ENCODE measurements at regions not wholly inside any gene's neighbourhood (a gene's known extent, or its start where the extent isn't known, plus 50 kb on each side); places are given as distances from the start of the nearest gene placed in this dataset.
"Not testable (repeated sequence)": the region's sequence is repeated elsewhere in the genome, so short reads cannot be mapped to it uniquely, and the experiment has no call there.

- Mint-ChIP-seq H3K36me3 (peaks cover 2% of the 10 kb centered on the region), H3K4me1 (peaks cover 14% of the 10 kb centered on the region), H3K9me3 (no peaks in the 10 kb centered on the region), H3K27ac (no peak overlapping the region), H3K27me3 (no peaks in the 10 kb centered on the region), H3K4me3 (no peak overlapping the region)
Observed at GRCh38 chr14:89743828-89744227, 210.7 kb downstream of the EFCAB11 start.

- Mint-ChIP-seq H3K4me3 (no peak overlapping the region), H3K9me3 (no peaks in the 10 kb centered on the region), H3K36me3 (no peaks in the 10 kb centered on the region), H3K27ac (no peak overlapping the region), H3K27me3 (no peaks in the 10 kb centered on the region), H3K4me1 (peaks cover 14% of the 10 kb centered on the region)
Observed at GRCh38 chr14:89740241-89740640, 214.3 kb downstream of the EFCAB11 start.

- Mint-ChIP-seq H3K4me3 (no peak overlapping the region), H3K9me3 (no peaks in the 10 kb centered on the region), H3K27ac (no peak overlapping the region), H3K4me1 (peaks cover under 1% of the 10 kb centered on the region), H3K27me3 (no peaks in the 10 kb centered on the region), H3K36me3 (peaks cover 2% of the 10 kb centered on the region)
Observed at GRCh38 chr14:89736881-89737280, 217.6 kb downstream of the EFCAB11 start.

- peaks cover 26% of the 10 kb centered on the region for H3K4me1 Mint-ChIP-seq
- no peak overlapping the region for H3K4me3 Mint-ChIP-seq
- H3K27me3 Mint-ChIP-seq: no peaks in the 10 kb centered on the region
- H3K9me3 Mint-ChIP-seq: peaks cover 5% of the 10 kb centered on the region
- H3K27ac Mint-ChIP-seq: peak overlapping the region; percentile 13
- peaks cover 4% of the 10 kb centered on the region for H3K36me3 Mint-ChIP-seq
Observed at GRCh38 chr14:89731396-89731933, 223.1 kb downstream of the EFCAB11 start.

- H3K36me3 Mint-ChIP-seq: peaks cover 4% of the 10 kb centered on the region
- H3K4me1 Mint-ChIP-seq: peaks cover 34% of the 10 kb centered on the region
- H3K9me3 Mint-ChIP-seq: peaks cover 5% of the 10 kb centered on the region
- peak overlapping the region; percentile 55 for H3K27ac Mint-ChIP-seq
- H3K4me3 Mint-ChIP-seq: no peak overlapping the region
- no peaks in the 10 kb centered on the region for H3K27me3 Mint-ChIP-seq
Observed at GRCh38 chr14:89730687-89731086, 223.8 kb downstream of the EFCAB11 start.

GRCh38 chr14:89728964-89729363, 225.6 kb downstream of the EFCAB11 start:
- no peak overlapping the region for H3K4me3 Mint-ChIP-seq

GRCh38 chr14:89726226-89726625, 228.3 kb downstream of the EFCAB11 start:
- not testable (repeated sequence) for H3K9me3 Mint-ChIP-seq, H3K27me3 Mint-ChIP-seq, H3K36me3 Mint-ChIP-seq
- peak overlapping the region; percentile 90 for H3K27ac Mint-ChIP-seq
- peak overlapping the region; percentile 73 for H3K4me3 Mint-ChIP-seq
- H3K4me1 Mint-ChIP-seq: peaks cover 75% of the 10 kb centered on the region

More at GRCh38 chr14:89728964-89729363, 225.6 kb downstream of the EFCAB11 start:
- no peaks in the 10 kb centered on the region for H3K27me3 Mint-ChIP-seq
- H3K36me3 Mint-ChIP-seq: peaks cover 4% of the 10 kb centered on the region
- H3K4me1 Mint-ChIP-seq: peaks cover 51% of the 10 kb centered on the region
- H3K27ac Mint-ChIP-seq: no peak overlapping the region
- peaks cover 5% of the 10 kb centered on the region for H3K9me3 Mint-ChIP-seq

GRCh38 chr14:89724628-89724960, 229.9 kb downstream of the EFCAB11 start:
- no peaks in the 10 kb centered on the region for H3K27me3 Mint-ChIP-seq
- peaks cover 87% of the 10 kb centered on the region for H3K4me1 Mint-ChIP-seq
- peak overlapping the region; percentile 82 for H3K4me3 Mint-ChIP-seq

GRCh38 chr14:89723930-89724627, 230.5 kb downstream of the EFCAB11 start:
- Mint-ChIP-seq H3K27ac (peak overlapping the region; percentile 84), H3K36me3 (no peaks in the 10 kb centered on the region), H3K9me3 (no peaks in the 10 kb centered on the region), H3K4me3 (peak overlapping the region; percentile 82), H3K27me3 (no peaks in the 10 kb centered on the region), H3K4me1 (peaks cover 91% of the 10 kb centered on the region)

More at GRCh38 chr14:89724628-89724960, 229.9 kb downstream of the EFCAB11 start:
- no peaks in the 10 kb centered on the region for H3K9me3 Mint-ChIP-seq
- H3K27ac Mint-ChIP-seq: peak overlapping the region; percentile 52
- no peaks in the 10 kb centered on the region for H3K36me3 Mint-ChIP-seq

- Mint-ChIP-seq H3K36me3 (no peaks in the 10 kb centered on the region), H3K4me3 (no peak overlapping the region)
Observed at GRCh38 chr14:89721956-89722355, 232.6 kb downstream of the EFCAB11 start.

GRCh38 chr14:89720741-89721729, 233.5 kb downstream of the EFCAB11 start:
- Mint-ChIP-seq H3K9me3 (no peaks in the 10 kb centered on the region), H3K4me3 (peak overlapping the region; percentile 54), H3K36me3 (peaks cover 1% of the 10 kb centered on the region), H3K27me3 (no peaks in the 10 kb centered on the region), H3K4me1 (peaks cover 88% of the 10 kb centered on the region), H3K27ac (peak overlapping the region; percentile 96)

More at GRCh38 chr14:89721956-89722355, 232.6 kb downstream of the EFCAB11 start:
- Mint-ChIP-seq H3K9me3 (no peaks in the 10 kb centered on the region), H3K27ac (peak overlapping the region; percentile 96), H3K4me1 (peaks cover 94% of the 10 kb centered on the region), H3K27me3 (no peaks in the 10 kb centered on the region)

GRCh38 chr14:89720076-89720687, 234.3 kb downstream of the EFCAB11 start:
- H3K4me1 Mint-ChIP-seq: peaks cover 82% of the 10 kb centered on the region
- peaks cover 1% of the 10 kb centered on the region for H3K36me3 Mint-ChIP-seq
- peak overlapping the region; percentile 96 for H3K27ac Mint-ChIP-seq
- H3K27me3 Mint-ChIP-seq: no peaks in the 10 kb centered on the region
- peak overlapping the region; percentile 54 for H3K4me3 Mint-ChIP-seq
- H3K9me3 Mint-ChIP-seq: no peaks in the 10 kb centered on the region

- Mint-ChIP-seq H3K4me1 (peaks cover 81% of the 10 kb centered on the region), H3K9me3 (no peaks in the 10 kb centered on the region), H3K4me3 (no peak overlapping the region), H3K36me3 (peaks cover 1% of the 10 kb centered on the region), H3K27me3 (no peaks in the 10 kb centered on the region), H3K27ac (peak overlapping the region; percentile 96)
Observed at GRCh38 chr14:89719366-89720075, 235.0 kb downstream of the EFCAB11 start.

GRCh38 chr14:89708982-89709625, 245.4 kb downstream of the EFCAB11 start:
- H3K36me3 Mint-ChIP-seq: peaks cover 6% of the 10 kb centered on the region

More at GRCh38 chr14:89708982-89709625, 245.4 kb downstream of the EFCAB11 start:
- no peak overlapping the region for H3K4me3 Mint-ChIP-seq
- H3K27ac Mint-ChIP-seq: no peak overlapping the region
- H3K27me3 Mint-ChIP-seq: no peaks in the 10 kb centered on the region
- peaks cover 10% of the 10 kb centered on the region for H3K9me3 Mint-ChIP-seq
- H3K4me1 Mint-ChIP-seq: peaks cover 22% of the 10 kb centered on the region
